Panc1 (cell line): ENCODE measurements at regions not wholly inside any gene's neighbourhood (a gene's known extent, or its start where the extent isn't known, plus 50 kb on each side); places are given as distances from the start of the nearest gene placed in this dataset.
"Not testable (repeated sequence)": the region's sequence is repeated elsewhere in the genome, so short reads cannot be mapped to it uniquely, and the experiment has no call there.

Experiments used
- ATAC-seq: fragments of 200-7000 bp; cut with Tn5 transposase; 2 replicates; pipeline ENCODE4 v1.9.1; 2020; ENCODE audit warnings: mild to moderate bottlenecking, moderate library complexity
- BruUV-seq: library from RNA; stranded (reverse); fragments of 400-500 nt; replicated peaks from 2 replicates; lab custom pipeline; 2021; lab: Mats Ljungman, UMichigan
- CTCF ChIA-PET: fragments of 300-600 bp; sonication (Branson Sonifier 250); formaldehyde crosslinking; loops from one replicate; lab custom pipeline; 2022; ENCODE audit warnings: antibody characterized with exemption; lab: Charles Lee
- POLR2A ChIA-PET: fragments of 300-600 bp; sonication (Branson Sonifier 250); formaldehyde crosslinking; loops from one replicate; lab custom pipeline; 2022; ENCODE audit warnings: antibody characterized with exemption; lab: Charles Lee
- DNase-seq: peaks from one replicate; pipeline ENCODE4 v3.0.0-alpha.2; 2010; ENCODE audit warnings: low read depth, low spot score
- H3K27ac ChIP-seq: 2 replicates; pipeline ENCODE4 v1.5.1; 2011; ENCODE audit warnings: mild to moderate bottlenecking, low read length, inconsistent platforms
- H3K27me3 ChIP-seq: fragments of 200-500 bp; sonication (Bioruptor generic); 2 replicates; pipeline ENCODE4 v1.6.0; 2014; ENCODE audit warnings: low read length, inconsistent platforms; ENCODE audit not compliant: control insufficient read depth, insufficient read depth
- H3K36me3 ChIP-seq: fragments of 200-500 bp; sonication (Bioruptor generic); 2 replicates; pipeline ENCODE4 v1.5.1; 2014; ENCODE audit warnings: inconsistent platforms, mild to moderate bottlenecking, low read length, moderate library complexity; ENCODE audit not compliant: control insufficient read depth, insufficient read depth
- H3K4me1 ChIP-seq: 2 replicates; pipeline ENCODE4 v1.5.1; 2011; ENCODE audit warnings: inconsistent platforms, mild to moderate bottlenecking, low read length, moderate library complexity; ENCODE audit not compliant: control insufficient read depth, insufficient read depth
- H3K4me3 ChIP-seq, 2 experiments: 2 replicates each; pipeline ENCODE4 v1.5.1; 2011 to 2012; ENCODE audit warnings: low read depth in 2 of 2, low read length in 2 of 2, mild to moderate bottlenecking in 2 of 2, inconsistent platforms in 1 of 2, moderate library complexity in 1 of 2
- H3K9me3 ChIP-seq: fragments of 200-500 bp; sonication (Bioruptor generic); 2 replicates; pipeline ENCODE4 v1.5.1; 2014; ENCODE audit warnings: low read depth, mild to moderate bottlenecking, inconsistent platforms, low read length, moderate library complexity; ENCODE audit not compliant: control insufficient read depth, insufficient read depth
- POLR2AphosphoS5 ChIP-seq: IDR thresholded peaks from 2 replicates; pipeline ENCODE4 v1.6.1; 2012; ENCODE audit warnings: mild to moderate bottlenecking, low read depth, low read length, moderate library complexity
- REST ChIP-seq, 2 experiments: IDR thresholded peaks; 2 replicates each; pipeline ENCODE4 v1.6.1; 2011 to 2012; ENCODE audit warnings: low read depth in 2 of 2, control low read depth in 1 of 2, low read length in 1 of 2, mild to moderate bottlenecking in 1 of 2, moderate library complexity in 1 of 2; ENCODE audit not compliant: insufficient read depth in 1 of 2
- SIN3A ChIP-seq: IDR thresholded peaks from 2 replicates; pipeline ENCODE4 v1.6.1; 2012; ENCODE audit warnings: low read depth, mild to moderate bottlenecking, low read length, moderate library complexity, borderline replicate concordance; ENCODE audit not compliant: insufficient read depth
- TCF7L2 ChIP-seq: IDR thresholded peaks from 2 replicates; pipeline ENCODE4 v1.6.1; 2011; ENCODE audit warnings: mild to moderate bottlenecking, low read depth, low read length, inconsistent platforms
- in situ Hi-C: cut with HindIII; loops from 2 replicates; pipeline ENCODE4 v1.10.0; 2016; ENCODE audit warnings: low sequenced_read_pairs, low pct_unique_long_range_greater_than_20kb
- intact Hi-C: fragments of 100-400 bp; cut with micrococcal nuclease; formaldehyde crosslinking; loops from one replicate; pipeline ENCODE4 v1.10.0; 2022; ENCODE audit not compliant: unreplicated experiment
- TF ChIP-seq, protein P1 (sequence below): fragments of 450-650 bp; IDR thresholded peaks from 2 replicates; pipeline ENCODE4 v1.5.1; 2017; ENCODE audit warnings: mild to moderate bottlenecking

GRCh38 chr15:93333796-93334195 lies 244.8 kb upstream of the RGMA start:
- TF ChIP-seq SIN3A = no peak
- TF ChIP-seq, protein P1, sequence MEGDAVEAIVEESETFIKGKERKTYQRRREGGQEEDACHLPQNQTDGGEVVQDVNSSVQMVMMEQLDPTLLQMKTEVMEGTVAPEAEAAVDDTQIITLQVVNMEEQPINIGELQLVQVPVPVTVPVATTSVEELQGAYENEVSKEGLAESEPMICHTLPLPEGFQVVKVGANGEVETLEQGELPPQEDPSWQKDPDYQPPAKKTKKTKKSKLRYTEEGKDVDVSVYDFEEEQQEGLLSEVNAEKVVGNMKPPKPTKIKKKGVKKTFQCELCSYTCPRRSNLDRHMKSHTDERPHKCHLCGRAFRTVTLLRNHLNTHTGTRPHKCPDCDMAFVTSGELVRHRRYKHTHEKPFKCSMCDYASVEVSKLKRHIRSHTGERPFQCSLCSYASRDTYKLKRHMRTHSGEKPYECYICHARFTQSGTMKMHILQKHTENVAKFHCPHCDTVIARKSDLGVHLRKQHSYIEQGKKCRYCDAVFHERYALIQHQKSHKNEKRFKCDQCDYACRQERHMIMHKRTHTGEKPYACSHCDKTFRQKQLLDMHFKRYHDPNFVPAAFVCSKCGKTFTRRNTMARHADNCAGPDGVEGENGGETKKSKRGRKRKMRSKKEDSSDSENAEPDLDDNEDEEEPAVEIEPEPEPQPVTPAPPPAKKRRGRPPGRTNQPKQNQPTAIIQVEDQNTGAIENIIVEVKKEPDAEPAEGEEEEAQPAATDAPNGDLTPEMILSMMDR = no peak
- no TSS peak for BruUV-seq
- H3K4me3 ChIP-seq = no peak overlapping the region
- POLR2A ChIA-PET = no interaction called here
- no peak for ATAC-seq
- no peaks in the 10 kb centered on the region for H3K4me1 ChIP-seq
- CTCF ChIA-PET = no interaction called here
- no peak overlapping the region for H3K27ac ChIP-seq
- in situ Hi-C loops = no loop called here
- intact Hi-C loops = no loop called here
- no peak for DNase-seq
- no peaks in the 10 kb centered on the region for H3K36me3 ChIP-seq
- H3K9me3 ChIP-seq = no peaks in the 10 kb centered on the region
- no peaks in the 10 kb centered on the region for H3K27me3 ChIP-seq

- ATAC-seq, H3K27me3 ChIP-seq, CTCF ChIA-PET, H3K9me3 ChIP-seq, POLR2A ChIA-PET, intact Hi-C loops, H3K36me3 ChIP-seq, H3K4me1 ChIP-seq, DNase-seq, in situ Hi-C loops, H3K27ac ChIP-seq, BruUV-seq, H3K4me3 ChIP-seq: not testable (repeated sequence)
Observed at GRCh38 chr15:93333126-93333525, 244.1 kb upstream of the RGMA start.

GRCh38 chr15:93332168-93332553 lies 243.2 kb upstream of the RGMA start:
- Histone ChIP-seq H3K36me3 (no peaks in the 10 kb centered on the region), H3K27me3 (no peaks in the 10 kb centered on the region), H3K4me1 (no peaks in the 10 kb centered on the region), H3K9me3 (no peaks in the 10 kb centered on the region), H3K4me3 (no peak overlapping the region), H3K27ac (no peak overlapping the region)
- ATAC-seq (no peak), DNase-seq (no peak)
- ChIA-PET POLR2A (no interaction called here), CTCF (no interaction called here)
- no TSS peak for BruUV-seq
- in situ Hi-C loops = no loop called here
- intact Hi-C loops = no loop called here
- TF ChIP-seq REST (IDR thresholded peaks at IDR 0.05; ENCODE audit: insufficient read depth in 1 of 2, low read depth in 2 of 2, low read length in 1 of 2) (no peak), TCF7L2 (no peak), POLR2AphosphoS5 (no peak), SIN3A (no peak)
- TF ChIP-seq, protein P1 = no peak
